ENCODE measurements at regions not wholly inside any gene's neighbourhood (a gene's known extent, or its start where the extent isn't known, plus 50 kb on each side); places are given as distances from the start of the nearest gene placed in this dataset.
A peak's percentile ranks its signal among the peaks of the same experiment; 100 is the strongest.
"Not testable (repeated sequence)": the region's sequence is repeated elsewhere in the genome, so short reads cannot be mapped to it uniquely, and the experiment has no call there.

DNA sequence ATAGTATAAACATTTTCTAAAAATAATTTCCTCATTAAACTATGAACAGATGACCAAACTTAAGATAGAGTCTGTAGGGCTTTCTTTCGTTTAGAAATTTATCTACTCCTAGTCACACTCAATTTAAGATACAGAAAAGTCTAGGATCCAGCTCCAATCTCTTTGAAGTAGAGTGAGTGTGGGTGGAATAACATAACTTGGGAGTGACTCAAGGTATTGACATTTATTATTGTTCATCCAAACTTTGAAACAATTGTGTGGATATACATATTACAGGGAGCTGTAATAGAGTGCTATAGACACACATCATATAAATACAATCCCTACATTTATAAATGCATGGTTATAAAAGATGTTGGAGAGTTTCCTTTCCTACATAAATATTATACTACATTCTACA, 715.2 kb upstream of the MANEA start:
- Histone ChIP-seq H3K4me1 (no peaks in the 10 kb centered on the region), H3K4me3 (no peak overlapping the region), H3K36me3 (no peaks in the 10 kb centered on the region), H3K27ac (no peak overlapping the region), H3K27me3 (no peaks in the 10 kb centered on the region), H3K9me3 (peaks cover 0 to 2% (median 0%) of the 10 kb centered on the region in 12 donors)
- DNase-seq (no peak), ATAC-seq (no peak)
- 33 to 41% (median 38%) methylated on average over 1 of the region's 1 CpG for WGBS, 4 donors
- TF ChIP-seq POLR2A (IDR thresholded peaks at IDR 0.05) = no peak
- TF ChIP-seq, protein P1, sequence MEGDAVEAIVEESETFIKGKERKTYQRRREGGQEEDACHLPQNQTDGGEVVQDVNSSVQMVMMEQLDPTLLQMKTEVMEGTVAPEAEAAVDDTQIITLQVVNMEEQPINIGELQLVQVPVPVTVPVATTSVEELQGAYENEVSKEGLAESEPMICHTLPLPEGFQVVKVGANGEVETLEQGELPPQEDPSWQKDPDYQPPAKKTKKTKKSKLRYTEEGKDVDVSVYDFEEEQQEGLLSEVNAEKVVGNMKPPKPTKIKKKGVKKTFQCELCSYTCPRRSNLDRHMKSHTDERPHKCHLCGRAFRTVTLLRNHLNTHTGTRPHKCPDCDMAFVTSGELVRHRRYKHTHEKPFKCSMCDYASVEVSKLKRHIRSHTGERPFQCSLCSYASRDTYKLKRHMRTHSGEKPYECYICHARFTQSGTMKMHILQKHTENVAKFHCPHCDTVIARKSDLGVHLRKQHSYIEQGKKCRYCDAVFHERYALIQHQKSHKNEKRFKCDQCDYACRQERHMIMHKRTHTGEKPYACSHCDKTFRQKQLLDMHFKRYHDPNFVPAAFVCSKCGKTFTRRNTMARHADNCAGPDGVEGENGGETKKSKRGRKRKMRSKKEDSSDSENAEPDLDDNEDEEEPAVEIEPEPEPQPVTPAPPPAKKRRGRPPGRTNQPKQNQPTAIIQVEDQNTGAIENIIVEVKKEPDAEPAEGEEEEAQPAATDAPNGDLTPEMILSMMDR (IDR thresholded peaks at IDR 0.05) = no peak
- intact Hi-C loops (cut with DNase I) = no loop called here

DNA sequence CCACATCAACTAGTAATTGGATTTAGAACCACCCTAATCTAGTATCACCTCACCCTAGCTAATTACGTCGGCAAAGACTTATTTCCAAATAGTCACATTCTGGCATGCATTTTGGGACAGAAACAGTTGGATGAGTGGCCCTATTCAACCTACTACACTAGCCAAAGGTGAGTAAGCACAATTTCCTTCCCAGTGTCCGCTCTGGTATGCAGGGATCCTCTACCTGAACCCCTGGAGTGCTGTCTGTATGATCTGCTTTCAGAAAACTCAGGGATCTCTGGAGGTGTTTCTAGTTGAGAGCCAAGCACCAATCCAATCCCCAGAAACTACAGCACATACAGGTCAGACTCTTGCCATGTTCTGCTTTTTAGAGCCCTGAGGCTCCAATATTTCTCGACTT, 717.4 kb upstream of the MANEA start:
- DNase-seq (no peak), ATAC-seq (no peak)
- 68 to 75% (median 69%) methylated on average over 4 of the region's 4 CpGs for WGBS, 4 donors
- Histone ChIP-seq H3K27me3 (no peaks in the 10 kb centered on the region), H3K36me3 (no peaks in the 10 kb centered on the region), H3K4me3 (no peak overlapping the region), H3K4me1 (no peaks in the 10 kb centered on the region), H3K9me3 (peaks cover 0 to 3% (median 0%) of the 10 kb centered on the region in 12 donors), H3K27ac (no peak overlapping the region)
- TF ChIP-seq POLR2A (IDR thresholded peaks at IDR 0.05) = no peak
- TF ChIP-seq, protein P1 (IDR thresholded peaks at IDR 0.05) = no peak
- intact Hi-C loops (cut with DNase I) = no loop called here

DNA sequence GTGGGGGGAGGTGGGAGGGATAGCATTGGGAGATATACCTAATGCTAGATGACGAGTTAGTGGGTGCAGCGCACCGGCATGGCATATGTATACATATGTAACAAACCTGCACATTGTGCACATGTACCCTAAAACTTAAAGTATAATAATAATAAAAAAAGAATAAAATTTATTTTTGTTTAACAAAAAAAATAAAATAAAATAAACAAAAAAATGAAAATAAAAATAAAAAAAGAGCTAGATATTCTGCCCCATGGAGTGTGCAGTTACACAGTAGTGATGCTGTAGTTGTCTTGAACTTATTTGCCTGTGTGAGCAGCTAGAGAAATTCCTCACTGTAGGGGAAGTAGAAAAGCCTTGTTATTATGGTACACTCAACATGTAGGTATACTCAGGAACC, 720.3 kb upstream of the MANEA start:
- intact Hi-C loops (cut with DNase I) = not testable (repeated sequence)
- 75 to 88% (median 86%) methylated on average over 3 of the region's 3 CpGs for WGBS, 4 donors

DNA sequence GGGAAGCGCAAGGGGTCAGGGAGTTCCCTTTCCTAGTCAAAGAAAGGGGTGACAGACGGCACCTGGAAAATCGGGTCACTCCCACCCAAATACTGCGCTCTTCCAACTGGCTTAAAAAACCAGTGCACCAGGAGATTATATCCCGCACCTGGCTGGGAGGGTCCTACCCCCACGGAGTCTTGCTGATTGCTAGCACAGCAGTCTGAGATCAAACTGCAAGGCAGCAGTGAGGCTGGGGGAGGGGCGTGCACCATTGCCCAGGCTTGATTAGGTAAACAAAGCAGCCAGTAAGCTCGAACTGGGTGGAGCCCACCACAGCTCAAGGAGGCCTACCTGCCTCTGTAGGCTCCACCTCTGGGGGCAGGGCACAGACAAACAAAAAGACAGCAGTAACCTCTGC, 726.0 kb upstream of the MANEA start:
- H3K9me3 ChIP-seq; H3K4me1 ChIP-seq; ATAC-seq; intact Hi-C loops (cut with DNase I); H3K27me3 ChIP-seq; H3K4me3 ChIP-seq; H3K36me3 ChIP-seq; H3K27ac ChIP-seq: not testable (repeated sequence)
- WGBS, 4 donors = 73 to 84% (median 76%) methylated on average over 7 to 8 of the region's 8 CpGs
- peak in 1 of 5 donors; percentile 12 for DNase-seq

More for the DNA sequence above, 720.3 kb upstream of the MANEA start:
- H3K9me3 ChIP-seq, ATAC-seq, DNase-seq, H3K27ac ChIP-seq, H3K4me3 ChIP-seq, H3K4me1 ChIP-seq, H3K36me3 ChIP-seq, H3K27me3 ChIP-seq: not testable (repeated sequence)

DNA sequence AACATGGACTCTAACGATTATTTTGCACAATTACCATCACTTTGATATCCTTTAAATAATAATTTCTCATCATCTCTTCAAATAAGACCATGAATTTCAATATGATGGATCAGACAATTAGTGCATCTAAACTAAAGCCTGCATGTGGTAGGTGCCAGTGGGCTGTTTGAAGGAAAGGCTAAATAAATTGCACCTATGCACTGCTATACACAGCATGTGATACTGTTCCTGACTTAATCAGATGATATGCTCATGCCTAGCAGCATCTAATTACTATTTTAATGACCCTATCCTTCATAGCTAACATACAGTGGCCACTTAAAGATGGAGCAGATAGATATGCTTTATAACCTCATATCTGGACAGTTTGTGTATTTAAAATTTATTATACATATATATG, 731.6 kb upstream of the MANEA start:
- no peak overlapping the region for H3K27ac ChIP-seq
- ATAC-seq (no peak), DNase-seq (no peak)
- TF ChIP-seq, protein P1 (IDR thresholded peaks at IDR 0.05) = no peak
- no peak for TF ChIP-seq POLR2A (IDR thresholded peaks at IDR 0.05)
- intact Hi-C loops (cut with DNase I) = no loop called here
- peaks cover 0 to 5% (median 0%) of the 10 kb centered on the region in 12 donors for H3K9me3 ChIP-seq
- no peaks in the 10 kb centered on the region for H3K36me3 ChIP-seq
- H3K27me3 ChIP-seq = no peaks in the 10 kb centered on the region
- 61 to 75% (median 64%) methylated on average over 1 of the region's 1 CpG for WGBS, 4 donors
- no peak overlapping the region for H3K4me3 ChIP-seq
- H3K4me1 ChIP-seq = no peaks in the 10 kb centered on the region

Measured in heart left ventricle (tissue), 16 donors.